Karpas-422 (cell line): ENCODE measurements at regions not wholly inside any gene's neighbourhood (a gene's known extent, or its start where the extent isn't known, plus 50 kb on each side); places are given as distances from the start of the nearest gene placed in this dataset.

ENCODE experiments used
- DNase-seq: peaks from one replicate; pipeline ENCODE4 v3.0.0-alpha.2; 2015
- H2AFZ ChIP-seq: fragments of 200-600 bp; sonication (generic); 2 replicates; pipeline ENCODE4 v1.6.1; 2014; ENCODE audit warnings: antibody characterized with exemption, low read length, mixed read lengths
- H3K27ac ChIP-seq: fragments of 200-600 bp; sonication (generic); 2 replicates; pipeline ENCODE4 v1.5.1; 2014; ENCODE audit warnings: mild to moderate bottlenecking, low read length, moderate library complexity
- H3K27me3 ChIP-seq: fragments of 200-600 bp; sonication (generic); 2 replicates; pipeline ENCODE4 v1.6.1; 2014; ENCODE audit warnings: low read length, mixed read lengths
- H3K36me3 ChIP-seq: fragments of 200-600 bp; sonication (generic); 2 replicates; pipeline ENCODE4 v1.6.1; 2014; ENCODE audit warnings: low read length, mixed read lengths; ENCODE audit not compliant: insufficient read depth
- H3K4me1 ChIP-seq: fragments of 200-600 bp; sonication (generic); 2 replicates; pipeline ENCODE4 v1.6.1; 2014; ENCODE audit warnings: mild to moderate bottlenecking, low read length, mixed read lengths
- H3K4me2 ChIP-seq: fragments of 200-600 bp; sonication (generic); 2 replicates; pipeline ENCODE4 v1.6.1; 2014; ENCODE audit warnings: low read length, low read depth, mild to moderate bottlenecking; ENCODE audit not compliant: poor library complexity, severe bottlenecking
- H3K4me3 ChIP-seq: fragments of 200-600 bp; sonication (generic); 2 replicates; pipeline ENCODE4 v1.5.1; 2014; ENCODE audit warnings: mild to moderate bottlenecking, antibody characterized with exemption, low read length, mixed read lengths
- H3K79me2 ChIP-seq: fragments of 200-600 bp; sonication (generic); 2 replicates; pipeline ENCODE4 v1.6.1; 2014; ENCODE audit warnings: mild to moderate bottlenecking, low read length, mixed read lengths
- H3K9ac ChIP-seq: fragments of 200-600 bp; sonication (generic); 2 replicates; pipeline ENCODE4 v1.6.0; 2014; ENCODE audit warnings: low read length
- H3K9me2 ChIP-seq: fragments of 200-600 bp; sonication (generic), shearing (Covaris generic); replicated peaks from 2 replicates; pipeline ENCODE4 v1.6.0; 2014; ENCODE audit warnings: mild to moderate bottlenecking, low read length, moderate library complexity; ENCODE audit not compliant: insufficient read depth
- H3K9me3 ChIP-seq: fragments of 300-700, 200-600 bp; sonication (generic); 2 replicates; pipeline ENCODE4 v1.6.1; 2014; ENCODE audit warnings: low read length, mixed read lengths
- H4K20me1 ChIP-seq: fragments of 200-600 bp; sonication (generic); 2 replicates; pipeline ENCODE4 v1.6.1; 2014; ENCODE audit warnings: mild to moderate bottlenecking, antibody characterized with exemption, low read length, low read depth; ENCODE audit not compliant: insufficient read depth

DNA sequence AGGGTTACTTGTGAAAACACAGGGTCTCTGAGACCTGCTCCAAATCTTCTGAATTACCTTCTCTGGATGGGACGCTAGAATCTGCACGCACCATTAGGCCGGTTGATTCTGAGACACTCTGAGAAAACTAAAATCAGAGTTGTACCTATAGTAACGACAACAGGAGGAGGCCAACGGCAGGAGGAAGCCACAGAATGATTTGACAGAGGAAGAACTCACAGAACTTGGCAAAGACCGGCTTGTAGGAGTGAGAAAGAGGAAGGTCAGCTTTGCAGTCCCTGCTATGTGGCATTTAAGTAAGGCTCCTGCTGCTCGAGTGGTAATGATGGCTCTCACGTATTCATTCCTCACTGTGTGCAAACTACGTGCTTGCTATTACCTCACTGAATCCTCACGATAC is 483.0 kb downstream of the TMEM114 start:
- Histone ChIP-seq H3K4me1 (no peaks in the 10 kb centered on the region), H3K36me3 (no peaks in the 10 kb centered on the region), H3K4me2 (no peak overlapping the region), H4K20me1 (no peaks in the 10 kb centered on the region), H3K9me3 (peaks cover 11% of the 10 kb centered on the region), H3K27me3 (no peaks in the 10 kb centered on the region), H3K4me3 (no peak overlapping the region), H3K9ac (no peak overlapping the region), H2AFZ (no peak overlapping the region), H3K27ac (no peak overlapping the region), H3K79me2 (no peaks in the 10 kb centered on the region), H3K9me2 (no peaks in the 10 kb centered on the region)
- no peak for DNase-seq

DNA sequence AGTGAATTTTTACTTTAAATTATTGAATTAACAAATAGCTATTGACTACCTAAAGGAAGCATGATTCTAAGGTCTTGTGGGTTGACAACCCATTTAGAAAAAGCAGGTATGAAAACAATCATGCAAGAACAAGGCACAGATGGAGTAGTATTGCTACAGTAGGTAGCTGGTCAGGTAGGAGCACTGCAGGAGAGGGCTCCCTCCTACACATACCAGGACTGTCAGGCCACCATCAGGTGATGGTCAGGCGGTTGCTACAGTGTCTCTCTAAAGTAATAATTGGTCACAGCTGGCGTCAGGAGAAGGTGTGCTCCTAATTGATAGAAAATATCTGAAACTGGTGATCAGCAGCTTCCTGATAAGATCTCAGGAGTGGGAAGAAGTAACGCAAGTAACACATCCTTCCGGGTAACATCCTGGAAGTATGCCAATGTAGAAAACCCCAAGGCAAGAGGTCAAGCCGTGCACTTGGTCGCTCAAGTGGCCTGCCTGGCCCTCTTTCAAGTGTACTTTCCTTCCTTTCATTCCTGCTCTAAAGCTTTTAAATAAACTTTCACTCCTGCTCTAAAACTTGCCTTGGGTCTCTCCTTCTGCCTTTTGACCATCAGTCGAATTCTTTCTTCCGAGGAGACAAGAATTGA is 486.5 kb downstream of the TMEM114 start:
- Histone ChIP-seq H2AFZ (no peak overlapping the region), H3K4me3 (no peak overlapping the region), H3K4me1 (no peaks in the 10 kb centered on the region), H3K36me3 (no peaks in the 10 kb centered on the region), H3K27me3 (no peaks in the 10 kb centered on the region), H3K9me2 (no peaks in the 10 kb centered on the region), H4K20me1 (no peaks in the 10 kb centered on the region), H3K79me2 (no peaks in the 10 kb centered on the region), H3K27ac (no peak overlapping the region), H3K4me2 (no peak overlapping the region), H3K9me3 (peaks cover 4% of the 10 kb centered on the region), H3K9ac (no peak overlapping the region)
- no peak for DNase-seq

GRCh38 chr16:8099586-8099985 is 490.7 kb downstream of the TMEM114 start:
- H3K79me2 ChIP-seq = no peaks in the 10 kb centered on the region
- no peak for DNase-seq
- no peaks in the 10 kb centered on the region for H3K9me2 ChIP-seq
- H3K4me3 ChIP-seq = no peak overlapping the region
- H3K27me3 ChIP-seq = no peaks in the 10 kb centered on the region
- no peak overlapping the region for H2AFZ ChIP-seq
- no peaks in the 10 kb centered on the region for H3K4me1 ChIP-seq
- H3K4me2 ChIP-seq = no peak overlapping the region
- no peaks in the 10 kb centered on the region for H3K36me3 ChIP-seq
- H3K9ac ChIP-seq = no peak overlapping the region
- H4K20me1 ChIP-seq = no peaks in the 10 kb centered on the region
- H3K27ac ChIP-seq = no peak overlapping the region
- peaks cover 14% of the 10 kb centered on the region for H3K9me3 ChIP-seq

GRCh38 chr16:8098947-8099512 is 491.3 kb downstream of the TMEM114 start:
- no peak for DNase-seq
- Histone ChIP-seq H3K79me2 (no peaks in the 10 kb centered on the region), H3K9me3 (peaks cover 14% of the 10 kb centered on the region), H4K20me1 (no peaks in the 10 kb centered on the region), H3K9ac (no peak overlapping the region), H3K4me1 (no peaks in the 10 kb centered on the region), H2AFZ (no peak overlapping the region), H3K27me3 (no peaks in the 10 kb centered on the region), H3K4me3 (no peak overlapping the region), H3K9me2 (no peaks in the 10 kb centered on the region), H3K27ac (no peak overlapping the region), H3K4me2 (no peak overlapping the region), H3K36me3 (no peaks in the 10 kb centered on the region)

DNA sequence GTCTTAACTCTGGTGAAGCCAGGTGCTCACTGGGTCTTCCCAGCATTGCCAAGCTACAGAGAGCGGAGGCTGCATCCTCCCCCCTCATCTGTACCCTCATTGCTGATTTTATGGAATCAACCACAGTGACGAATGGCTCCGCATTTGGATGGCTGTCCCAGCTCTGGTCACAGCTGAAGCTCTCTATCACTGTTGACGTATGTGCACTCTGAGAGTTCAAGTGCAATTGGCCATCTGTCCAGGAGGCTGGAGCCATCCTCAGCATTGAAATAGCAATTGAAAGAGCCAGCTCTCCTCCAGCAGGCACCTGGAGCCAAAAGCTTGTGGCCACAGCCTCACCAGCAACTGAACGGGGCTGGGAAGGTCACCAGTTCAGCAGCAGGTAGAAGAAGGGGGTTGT is 494.1 kb downstream of the TMEM114 start:
- Histone ChIP-seq H3K79me2 (no peaks in the 10 kb centered on the region), H2AFZ (no peak overlapping the region), H3K27ac (no peak overlapping the region), H3K36me3 (no peaks in the 10 kb centered on the region), H3K27me3 (no peaks in the 10 kb centered on the region), H3K9me2 (no peaks in the 10 kb centered on the region), H4K20me1 (no peaks in the 10 kb centered on the region), H3K9me3 (peaks cover 22% of the 10 kb centered on the region), H3K9ac (no peak overlapping the region), H3K4me2 (no peak overlapping the region), H3K4me1 (no peaks in the 10 kb centered on the region), H3K4me3 (no peak overlapping the region)
- DNase-seq = no peak

DNA sequence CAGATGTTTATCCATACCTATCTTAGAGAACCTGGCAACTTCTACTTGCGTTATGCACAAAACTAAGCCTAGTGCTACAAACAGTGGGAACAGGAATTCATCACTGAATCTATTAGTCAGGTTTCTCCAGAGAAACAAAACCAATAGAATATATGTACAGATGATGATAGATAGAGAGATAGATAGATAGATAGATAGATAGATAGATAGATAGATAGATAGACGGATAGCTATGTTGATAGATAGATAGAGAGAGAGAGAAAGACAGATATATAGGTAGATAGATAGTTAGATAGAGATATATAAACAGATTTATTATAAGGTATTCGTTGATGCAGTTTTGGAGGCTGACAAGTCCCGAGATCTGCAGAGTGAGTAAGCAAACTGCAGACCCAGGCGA is 495.6 kb downstream of the TMEM114 start:
- H3K4me1 ChIP-seq = no peaks in the 10 kb centered on the region
- no peaks in the 10 kb centered on the region for H3K9me2 ChIP-seq
- no peak overlapping the region for H3K9ac ChIP-seq
- no peaks in the 10 kb centered on the region for H3K27me3 ChIP-seq
- H4K20me1 ChIP-seq = no peaks in the 10 kb centered on the region
- peaks cover 18% of the 10 kb centered on the region for H3K9me3 ChIP-seq
- DNase-seq = no peak
- H2AFZ ChIP-seq = no peak overlapping the region
- H3K79me2 ChIP-seq = no peaks in the 10 kb centered on the region
- no peaks in the 10 kb centered on the region for H3K36me3 ChIP-seq
- H3K4me2 ChIP-seq = no peak overlapping the region
- no peak overlapping the region for H3K4me3 ChIP-seq
- H3K27ac ChIP-seq = no peak overlapping the region

- no peak overlapping the region for H2AFZ ChIP-seq
- peaks cover 19% of the 10 kb centered on the region for H3K9me3 ChIP-seq
- H4K20me1 ChIP-seq = no peaks in the 10 kb centered on the region
- DNase-seq = no peak
- no peak overlapping the region for H3K4me3 ChIP-seq
- no peaks in the 10 kb centered on the region for H3K9me2 ChIP-seq
- H3K27me3 ChIP-seq = no peaks in the 10 kb centered on the region
- no peaks in the 10 kb centered on the region for H3K36me3 ChIP-seq
- H3K79me2 ChIP-seq = no peaks in the 10 kb centered on the region
- H3K9ac ChIP-seq = no peak overlapping the region
- no peak overlapping the region for H3K27ac ChIP-seq
- H3K4me1 ChIP-seq = no peaks in the 10 kb centered on the region
- no peak overlapping the region for H3K4me2 ChIP-seq
Measured at GRCh38 chr16:8088820-8089338, 501.4 kb downstream of the TMEM114 start.

- H3K4me1 ChIP-seq = no peaks in the 10 kb centered on the region
- H3K79me2 ChIP-seq = no peaks in the 10 kb centered on the region
- H3K9me2 ChIP-seq = no peaks in the 10 kb centered on the region
- no peak overlapping the region for H3K4me2 ChIP-seq
- H3K36me3 ChIP-seq = no peaks in the 10 kb centered on the region
- no peak for DNase-seq
- H3K4me3 ChIP-seq = no peak overlapping the region
- H2AFZ ChIP-seq = no peak overlapping the region
- no peaks in the 10 kb centered on the region for H4K20me1 ChIP-seq
- no peak overlapping the region for H3K27ac ChIP-seq
- H3K27me3 ChIP-seq = no peaks in the 10 kb centered on the region
- H3K9ac ChIP-seq = no peak overlapping the region
- peaks cover 15% of the 10 kb centered on the region for H3K9me3 ChIP-seq
Measured at GRCh38 chr16:8087597-8088289, 502.6 kb downstream of the TMEM114 start.
